ENCODE measurements at regions not wholly inside any gene's neighbourhood (a gene's known extent, or its start where the extent isn't known, plus 50 kb on each side); places are given as distances from the start of the nearest gene placed in this dataset.
"Not testable (repeated sequence)": the region's sequence is repeated elsewhere in the genome, so short reads cannot be mapped to it uniquely, and the experiment has no call there.

- H3K27ac ChIP-seq, result not testable (repeated sequence)
Measured at GRCh38 chr2:55124682-55125081, 74.4 kb upstream of the RTN4 start.

DNA sequence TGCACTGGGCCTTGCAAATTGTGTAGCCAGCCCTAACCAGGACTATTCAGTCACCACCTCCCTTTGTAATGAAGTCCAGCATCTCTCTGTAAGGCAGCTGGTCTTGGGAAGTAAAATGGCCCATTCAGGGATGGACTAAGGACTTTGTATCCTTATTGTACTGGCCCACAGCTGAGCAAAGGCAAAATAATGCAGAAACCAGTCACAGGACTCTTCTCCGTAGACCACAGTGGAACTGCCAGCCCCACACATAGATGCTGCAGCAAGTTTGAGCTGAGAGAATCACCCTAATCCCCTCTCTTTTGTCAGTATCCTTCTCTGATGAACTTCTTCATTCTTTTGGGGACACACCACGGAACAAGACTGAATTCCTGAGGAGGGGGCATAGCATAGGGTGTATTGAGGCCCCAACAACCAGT lies 73.6 kb upstream of the RTN4 start:
- TF ChIP-seq CTCF (IDR thresholded peaks at IDR 0.05), result no peak
- no peak for TF ChIP-seq ZFX (IDR thresholded peaks at IDR 0.05; ENCODE audit: borderline replicate concordance)
- no peak overlapping the region for H3K27ac ChIP-seq

- TF ChIP-seq ZFX (IDR thresholded peaks at IDR 0.05; ENCODE audit: borderline replicate concordance) (no peak), CTCF (IDR thresholded peaks at IDR 0.05) (no peak)
- H3K27ac ChIP-seq, result no peak overlapping the region
Measured at GRCh38 chr2:55120634-55121359, 70.5 kb upstream of the RTN4 start.

GRCh38 chr2:55119711-55120487 lies 69.6 kb upstream of the RTN4 start:
- TF ChIP-seq ZFX (IDR thresholded peaks at IDR 0.05; ENCODE audit: borderline replicate concordance), result no peak
- TF ChIP-seq CTCF (IDR thresholded peaks at IDR 0.05), result no peak
- no peak overlapping the region for H3K27ac ChIP-seq

GRCh38 chr2:55118643-55119083 lies 68.4 kb upstream of the RTN4 start:
- no peak overlapping the region for H3K27ac ChIP-seq
- no peak for TF ChIP-seq ZFX (IDR thresholded peaks at IDR 0.05; ENCODE audit: borderline replicate concordance)
- TF ChIP-seq CTCF (IDR thresholded peaks at IDR 0.05), result no peak

DNA sequence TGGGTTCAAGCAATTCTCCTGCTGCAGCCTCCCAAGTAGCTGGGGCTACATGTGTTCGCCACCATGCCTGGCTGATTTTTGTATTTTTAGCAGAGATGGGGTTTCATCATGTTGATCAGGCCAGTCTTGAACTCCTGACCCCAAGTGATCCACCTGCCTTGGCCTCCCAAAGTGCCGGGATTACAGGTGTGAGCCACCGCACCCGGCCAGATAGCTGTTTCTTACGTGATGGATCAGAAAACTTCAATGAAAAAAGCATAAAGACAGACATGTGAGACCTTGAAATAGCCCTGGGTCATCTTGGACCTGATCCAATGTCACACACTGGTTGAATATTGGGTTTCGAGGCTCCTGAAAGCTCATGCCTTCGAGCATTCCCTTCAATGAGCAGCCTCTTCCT lies 66.7 kb upstream of the RTN4 start:
- no peak for TF ChIP-seq ZFX (IDR thresholded peaks at IDR 0.05; ENCODE audit: borderline replicate concordance)
- TF ChIP-seq CTCF (IDR thresholded peaks at IDR 0.05), result no peak

DNA sequence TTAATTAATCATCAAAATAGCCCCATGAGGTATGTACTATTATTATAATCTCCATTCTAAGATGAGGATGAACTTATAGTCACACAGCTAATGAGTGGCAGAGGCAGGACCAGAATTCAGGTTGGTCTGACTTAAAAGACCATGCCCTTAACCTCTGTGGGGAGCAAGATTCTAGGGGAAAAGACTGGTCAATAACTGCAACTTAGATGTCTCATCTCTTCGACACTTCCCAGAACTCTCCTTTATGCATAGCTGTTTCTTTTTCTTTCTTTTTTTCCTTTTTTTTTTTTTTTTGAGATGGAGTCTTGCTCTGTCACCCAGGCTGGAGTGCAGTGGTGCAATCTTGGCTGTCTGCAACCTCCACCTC lies 66.3 kb upstream of the RTN4 start:
- no peak overlapping the region for H3K27ac ChIP-seq
- TF ChIP-seq ZFX (IDR thresholded peaks at IDR 0.05; ENCODE audit: borderline replicate concordance), result no peak
- TF ChIP-seq CTCF (IDR thresholded peaks at IDR 0.05), result no peak

More for the DNA sequence above, 66.7 kb upstream of the RTN4 start:
- no peak overlapping the region for H3K27ac ChIP-seq

All from 22Rv1 (cell line).